H9 (cell line): ENCODE measurements at regions not wholly inside any gene's neighbourhood (a gene's known extent, or its start where the extent isn't known, plus 50 kb on each side); places are given as distances from the start of the nearest gene placed in this dataset.

Experiments used
- DNase-seq: peaks from one replicate; pipeline ENCODE4 v3.0.0-alpha.2; 2017
- H2AFZ ChIP-seq: one replicate; pipeline ENCODE4 v1.6.1; 2013; ENCODE audit warnings: mild to moderate bottlenecking, low read length, control low read depth, moderate library complexity
- H2AK5ac ChIP-seq: 2 replicates; pipeline ENCODE4 v1.6.1; 2013; ENCODE audit warnings: low read length, control low read depth, mixed read lengths; ENCODE audit not compliant: insufficient read length
- H2BK120ac ChIP-seq: one replicate; pipeline ENCODE4 v1.6.1; 2013; ENCODE audit warnings: low read depth, mild to moderate bottlenecking, low read length, control low read depth, inconsistent platforms; ENCODE audit not compliant: poor library complexity, severe bottlenecking
- H2BK12ac ChIP-seq: 2 replicates; pipeline ENCODE4 v1.6.1; 2013; ENCODE audit warnings: low read length, control low read depth, mixed read lengths, low read depth; ENCODE audit not compliant: insufficient read length
- H2BK15ac ChIP-seq: 2 replicates; pipeline ENCODE4 v1.6.1; 2013; ENCODE audit warnings: low read depth, low read length, control low read depth
- H2BK20ac ChIP-seq: one replicate; pipeline ENCODE4 v1.6.1; 2013; ENCODE audit warnings: low read depth, mild to moderate bottlenecking, low read length, control low read depth, inconsistent platforms; ENCODE audit not compliant: poor library complexity, severe bottlenecking
- H2BK5ac ChIP-seq: 2 replicates; pipeline ENCODE4 v1.6.1; 2013; ENCODE audit warnings: low read length, control low read depth, mixed read lengths; ENCODE audit not compliant: insufficient read length
- H3K14ac ChIP-seq: 2 replicates; pipeline ENCODE4 v1.6.1; 2013; ENCODE audit warnings: low read length, control low read depth; ENCODE audit not compliant: insufficient read depth
- H3K18ac ChIP-seq: 2 replicates; pipeline ENCODE4 v1.6.1; 2013; ENCODE audit warnings: low read depth, mild to moderate bottlenecking, mixed read lengths, low read length, control low read depth; ENCODE audit not compliant: insufficient read length
- H3K23ac ChIP-seq: 2 replicates; pipeline ENCODE4 v1.6.1; 2013; ENCODE audit warnings: low read length, control low read depth, mixed read lengths, low read depth; ENCODE audit not compliant: insufficient read length
- H3K23me2 ChIP-seq: 2 replicates; pipeline ENCODE4 v1.6.1; 2013; ENCODE audit warnings: low read depth, mild to moderate bottlenecking, mixed read lengths, low read length, control low read depth; ENCODE audit not compliant: insufficient read length, poor library complexity, severe bottlenecking
- H3K27ac ChIP-seq: 2 replicates; pipeline ENCODE4 v1.5.1; 2013; ENCODE audit warnings: low read length, control low read depth, mixed read lengths, low read depth; ENCODE audit not compliant: insufficient read length
- H3K27me3 ChIP-seq: 2 replicates; pipeline ENCODE4 v1.6.1; 2013; ENCODE audit warnings: low read length, control low read depth, inconsistent platforms; ENCODE audit not compliant: insufficient read depth
- H3K4ac ChIP-seq: 2 replicates; pipeline ENCODE4 v1.6.1; 2013; ENCODE audit warnings: low read depth, mild to moderate bottlenecking, control low read depth, inconsistent platforms, low read length, moderate library complexity
- H3K4me1 ChIP-seq: 2 replicates; pipeline ENCODE4 v1.6.1; 2013; ENCODE audit warnings: low read length, control low read depth, inconsistent platforms; ENCODE audit not compliant: insufficient read depth
- H3K4me2 ChIP-seq: 2 replicates; pipeline ENCODE4 v1.6.1; 2013; ENCODE audit warnings: low read length, control low read depth, mixed read lengths; ENCODE audit not compliant: insufficient read length, insufficient read depth
- H3K56ac ChIP-seq: 2 replicates; pipeline ENCODE4 v1.6.1; 2013; ENCODE audit warnings: low read depth, mild to moderate bottlenecking, mixed read lengths, low read length, control low read depth; ENCODE audit not compliant: insufficient read length
- H3K79me1 ChIP-seq: 2 replicates; pipeline ENCODE4 v1.6.1; 2013; ENCODE audit warnings: low read depth, mild to moderate bottlenecking, moderate library complexity, low read length, control low read depth, inconsistent platforms; ENCODE audit not compliant: insufficient read depth, poor library complexity, severe bottlenecking
- H3K79me2 ChIP-seq: 2 replicates; pipeline ENCODE4 v1.6.1; 2013; ENCODE audit warnings: low read length, control low read depth, inconsistent platforms; ENCODE audit not compliant: insufficient read depth
- H3K9ac ChIP-seq: 2 replicates; pipeline ENCODE4 v1.6.1; 2013; ENCODE audit warnings: low read length, control low read depth, mixed read lengths; ENCODE audit not compliant: insufficient read length; ENCODE audit errors: extremely low read depth
- H3K9me3 ChIP-seq: one replicate; pipeline ENCODE4 v1.6.1; 2013; ENCODE audit warnings: low read depth, low read length, inconsistent platforms; ENCODE audit not compliant: control insufficient read depth
- H3T11ph ChIP-seq: one replicate; pipeline ENCODE4 v1.6.1; 2013; ENCODE audit warnings: mild to moderate bottlenecking, low read length, control low read depth, inconsistent platforms
- H4K20me1 ChIP-seq: one replicate; pipeline ENCODE4 v1.6.1; 2013; ENCODE audit not compliant: control insufficient read depth, insufficient read length, insufficient read depth
- H4K5ac ChIP-seq: 2 replicates; pipeline ENCODE4 v1.6.1; 2013; ENCODE audit warnings: low read depth, mild to moderate bottlenecking, mixed read lengths, low read length, control low read depth; ENCODE audit not compliant: insufficient read length
- H4K8ac ChIP-seq: replicated peaks from 2 replicates; pipeline ENCODE4 v1.6.1; 2013; ENCODE audit warnings: low read length, control low read depth, mixed read lengths, low read depth; ENCODE audit not compliant: insufficient read length
- H4K91ac ChIP-seq: 2 replicates; pipeline ENCODE4 v1.6.1; 2013; ENCODE audit warnings: low read depth, mild to moderate bottlenecking, moderate library complexity, mixed read lengths, low read length, control low read depth; ENCODE audit not compliant: insufficient read length
- H3K27ac Mint-ChIP-seq, 3 experiments: 2 replicates in 2 of 3; 3 replicates in 1 of 3; pipeline ENCODE4 v1.8.0; 2020 to 2021; ENCODE audit warnings: mixed read lengths in 3 of 3, mild to moderate bottlenecking in 1 of 3, moderate library complexity in 1 of 3
- H3K27me3 Mint-ChIP-seq: 2 replicates; pipeline ENCODE4 v1.8.0; 2021; ENCODE audit warnings: low read depth, mild to moderate bottlenecking, moderate library complexity, mixed read lengths
- H3K36me3 Mint-ChIP-seq, 3 experiments: 2 replicates in 2 of 3; 3 replicates in 1 of 3; pipeline ENCODE4 v1.8.0; 2020 to 2021; ENCODE audit warnings: low read depth in 3 of 3, mixed read lengths in 3 of 3; ENCODE audit not compliant: insufficient read depth in 1 of 3
- H3K4me1 Mint-ChIP-seq, 2 experiments: 2 replicates each; pipeline ENCODE4 v1.8.0; 2020; ENCODE audit warnings: mixed read lengths in 2 of 2
- H3K4me3 Mint-ChIP-seq, 2 experiments: 2 replicates in 1 of 2; 3 replicates in 1 of 2; pipeline ENCODE4 v1.8.0; 2020 to 2021; ENCODE audit warnings: mild to moderate bottlenecking in 2 of 2, mixed read lengths in 2 of 2, moderate library complexity in 1 of 2
- H3K9me3 Mint-ChIP-seq, 2 experiments: 2 replicates in 1 of 2; 3 replicates in 1 of 2; pipeline ENCODE4 v1.8.0; 2020; ENCODE audit warnings: mild to moderate bottlenecking in 2 of 2, mixed read lengths in 2 of 2, moderate library complexity in 1 of 2
- WGBS: extraction: QIAGEN DNeasy Blood & Tissue Kit; methylation state at CpG from one replicate; pipeline ENCODE4 v1.1.7; 2013; ENCODE audit warnings: missing lambda C conversion rate, low lambda C conversion rate, mixed read lengths; ENCODE audit not compliant: insufficient read length; ENCODE audit errors: extremely low coverage; 5-methylcytosine and 5-hydroxymethylcytosine counted together
- TF ChIP-seq, protein P1 (sequence below): fragments of 200-600 bp; sonication (generic); conservative IDR thresholded peaks from 3 replicates; pipeline ENCODE4 v1.8.0; 2021; ENCODE audit warnings: antibody characterized with exemption, mild to moderate bottlenecking

DNA sequence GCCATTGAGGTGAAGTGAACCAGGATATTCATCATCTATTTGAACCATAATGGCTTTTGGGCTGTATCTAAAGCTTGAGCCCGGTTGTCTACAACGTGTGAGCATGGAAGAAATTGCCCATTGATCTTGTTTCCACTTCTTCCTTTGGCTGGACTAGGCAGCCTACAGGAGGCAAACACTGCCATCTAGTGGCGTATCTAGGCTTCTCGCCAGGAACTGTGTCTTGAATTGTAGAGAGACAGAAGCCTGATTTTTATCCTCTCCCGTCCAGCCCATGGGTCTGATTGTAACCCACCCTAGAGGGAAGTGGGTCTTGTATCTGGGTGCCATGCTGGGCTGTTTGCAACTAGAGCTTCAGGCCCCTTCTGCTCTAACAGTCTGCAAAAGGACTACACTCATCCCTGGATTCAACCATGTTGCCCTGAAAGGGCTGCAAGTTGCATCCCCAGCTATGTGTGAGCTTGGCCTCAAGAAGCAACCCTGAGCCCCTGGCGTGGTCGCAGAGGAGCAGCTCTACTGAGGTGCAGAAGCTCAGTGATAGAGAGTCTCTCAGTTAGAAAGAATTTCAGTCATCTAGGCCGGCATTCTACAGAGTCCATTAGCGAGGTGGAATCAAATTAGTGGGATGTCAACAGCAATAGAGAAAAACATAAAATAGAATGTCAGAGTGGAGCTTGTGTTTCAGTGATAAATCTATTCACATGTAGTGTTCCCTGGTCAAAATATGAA is 170.2 kb upstream of the UMPS start:
- H3K4me1 Mint-ChIP-seq, result peaks cover 17 to 27% of the 10 kb centered on the region in 2 experiments
- Histone ChIP-seq H3K79me1 (no peaks in the 10 kb centered on the region), H2BK20ac (no peak overlapping the region), H2BK15ac (no peak overlapping the region), H3K27ac (no peak overlapping the region), H3K56ac (no peak overlapping the region), H4K20me1 (no peaks in the 10 kb centered on the region), H2AK5ac (no peak overlapping the region), H3K9ac (no peak overlapping the region), H4K91ac (no peak overlapping the region), H3K9me3 (no peaks in the 10 kb centered on the region), H3K14ac (no peak overlapping the region), H3K4me1 (no peaks in the 10 kb centered on the region), H3K4ac (no peak overlapping the region), H3T11ph (no peak overlapping the region), H2AFZ (no peak overlapping the region), H4K8ac (no peak overlapping the region), H2BK120ac (no peak overlapping the region), H3K23ac (no peak overlapping the region), H3K18ac (no peak overlapping the region), H3K27me3 (no peaks in the 10 kb centered on the region), H3K4me2 (no peak overlapping the region), H3K23me2 (no peaks in the 10 kb centered on the region), H2BK5ac (no peak overlapping the region), H3K79me2 (no peaks in the 10 kb centered on the region), H4K5ac (no peak overlapping the region), H2BK12ac (no peak overlapping the region)
- peaks cover 2% of the 10 kb centered on the region; the same call in 1 of the 2 replicates for H3K27me3 Mint-ChIP-seq
- WGBS, result no CpG with 5 or more reads among the region's 9 CpGs
- no peak overlapping the region for H3K4me3 Mint-ChIP-seq
- TF ChIP-seq, protein P1, sequence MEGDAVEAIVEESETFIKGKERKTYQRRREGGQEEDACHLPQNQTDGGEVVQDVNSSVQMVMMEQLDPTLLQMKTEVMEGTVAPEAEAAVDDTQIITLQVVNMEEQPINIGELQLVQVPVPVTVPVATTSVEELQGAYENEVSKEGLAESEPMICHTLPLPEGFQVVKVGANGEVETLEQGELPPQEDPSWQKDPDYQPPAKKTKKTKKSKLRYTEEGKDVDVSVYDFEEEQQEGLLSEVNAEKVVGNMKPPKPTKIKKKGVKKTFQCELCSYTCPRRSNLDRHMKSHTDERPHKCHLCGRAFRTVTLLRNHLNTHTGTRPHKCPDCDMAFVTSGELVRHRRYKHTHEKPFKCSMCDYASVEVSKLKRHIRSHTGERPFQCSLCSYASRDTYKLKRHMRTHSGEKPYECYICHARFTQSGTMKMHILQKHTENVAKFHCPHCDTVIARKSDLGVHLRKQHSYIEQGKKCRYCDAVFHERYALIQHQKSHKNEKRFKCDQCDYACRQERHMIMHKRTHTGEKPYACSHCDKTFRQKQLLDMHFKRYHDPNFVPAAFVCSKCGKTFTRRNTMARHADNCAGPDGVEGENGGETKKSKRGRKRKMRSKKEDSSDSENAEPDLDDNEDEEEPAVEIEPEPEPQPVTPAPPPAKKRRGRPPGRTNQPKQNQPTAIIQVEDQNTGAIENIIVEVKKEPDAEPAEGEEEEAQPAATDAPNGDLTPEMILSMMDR, result peak; percentile 93
- no peak overlapping the region for H3K27ac Mint-ChIP-seq
- no peaks in the 10 kb centered on the region for H3K36me3 Mint-ChIP-seq
- peak; percentile 82 for DNase-seq
- H3K9me3 Mint-ChIP-seq, result no peaks in the 10 kb centered on the region
